Liver (tissue), 7 donors: ENCODE measurements at regions not wholly inside any gene's neighbourhood (a gene's known extent, or its start where the extent isn't known, plus 50 kb on each side); places are given as distances from the start of the nearest gene placed in this dataset.

Source experiments
- DNase-seq: peaks from one replicate; pipeline ENCODE4 v3.0.0-alpha.2; 2017; ENCODE audit warnings: low spot score
- H3K27ac ChIP-seq, 2 donors: one replicate each; pipeline ENCODE4 v1.7.0; 2013; ENCODE audit warnings: inconsistent platforms in 2 of 2, low read length in 2 of 2, control low read depth in 1 of 2, low read depth in 1 of 2, mild to moderate bottlenecking in 1 of 2
- H3K27me3 ChIP-seq, 4 donors: one replicate each; pipeline versions ENCODE4 v1.6.1 to v1.7.0; 2013; ENCODE audit warnings: low read length in 3 of 4, inconsistent platforms in 1 of 4, mild to moderate bottlenecking in 1 of 4, moderate library complexity in 1 of 4; ENCODE audit not compliant: control insufficient read depth in 4 of 4, insufficient read depth in 4 of 4
- H3K36me3 ChIP-seq, 4 donors: one replicate each; pipeline versions ENCODE4 v1.6.1 to v1.7.0; 2013; ENCODE audit warnings: low read length in 3 of 4, mild to moderate bottlenecking in 3 of 4, low read depth in 1 of 4, moderate library complexity in 1 of 4; ENCODE audit not compliant: control insufficient read depth in 4 of 4, insufficient read depth in 3 of 4
- H3K4me1 ChIP-seq, 4 donors: one replicate each; pipeline versions ENCODE4 v1.6.1 to v1.7.0; 2013; ENCODE audit warnings: low read length in 3 of 4, mild to moderate bottlenecking in 3 of 4, moderate library complexity in 1 of 4; ENCODE audit not compliant: control insufficient read depth in 4 of 4, insufficient read depth in 4 of 4
- H3K4me3 ChIP-seq, 3 donors: one replicate each; pipeline versions ENCODE4 v1.6.1 to v1.7.0; 2013; ENCODE audit warnings: low read length in 3 of 3, control low read depth in 1 of 3, low read depth in 1 of 3, mild to moderate bottlenecking in 1 of 3
- H3K9ac ChIP-seq, 2 donors: one replicate each; pipeline ENCODE4 v1.7.0; 2013; ENCODE audit warnings: low read length in 2 of 2, mild to moderate bottlenecking in 2 of 2, moderate library complexity in 2 of 2, control low read depth in 1 of 2, low read depth in 1 of 2
- H3K9me3 ChIP-seq, 4 donors: one replicate each; pipeline versions ENCODE4 v1.6.1 to v1.7.0; 2013; ENCODE audit warnings: low read length in 3 of 4; ENCODE audit not compliant: control insufficient read depth in 4 of 4
- EGR1 ChIP-seq, 2 donors: IDR thresholded peaks; 2 replicates each; pipeline ENCODE4 v1.6.1; 2016 to 2018; ENCODE audit warnings: antibody characterized with exemption in 2 of 2, low read depth in 2 of 2
- FOXA1 ChIP-seq: IDR thresholded peaks from 2 replicates; pipeline ENCODE4 v1.6.1; 2016; ENCODE audit warnings: antibody characterized with exemption
- FOXA2 ChIP-seq: IDR thresholded peaks from 2 replicates; pipeline ENCODE4 v1.6.1; 2016; ENCODE audit warnings: antibody characterized with exemption
- GABPA ChIP-seq, 2 donors: IDR thresholded peaks in 1 of 2; conservative IDR thresholded peaks in 1 of 2; 2 replicates each; pipeline ENCODE4 v1.6.1; 2016; ENCODE audit warnings: antibody characterized with exemption in 2 of 2, mild to moderate bottlenecking in 1 of 2, moderate library complexity in 1 of 2
- HNF4A ChIP-seq, 2 donors: conservative IDR thresholded peaks; 2 replicates each; pipeline ENCODE4 v1.6.1; 2016; ENCODE audit warnings: antibody characterized with exemption in 2 of 2, mild to moderate bottlenecking in 2 of 2
- HNF4G ChIP-seq: IDR thresholded peaks from 2 replicates; pipeline ENCODE4 v1.6.1; 2016; ENCODE audit warnings: antibody characterized with exemption
- JUND ChIP-seq, 2 donors: IDR thresholded peaks; 2 replicates each; pipeline ENCODE4 v1.6.1; 2016; ENCODE audit warnings: antibody characterized with exemption in 2 of 2
- NR2F2 ChIP-seq: IDR thresholded peaks from 2 replicates; pipeline ENCODE4 v1.6.1; 2016; ENCODE audit warnings: antibody characterized with exemption
- RAD21 ChIP-seq, 2 donors: IDR thresholded peaks; 2 replicates each; pipeline ENCODE4 v1.6.1; 2016; ENCODE audit warnings: antibody characterized with exemption in 2 of 2, mild to moderate bottlenecking in 2 of 2
- REST ChIP-seq: IDR thresholded peaks from 2 replicates; pipeline ENCODE4 v1.6.1; 2016; ENCODE audit warnings: antibody characterized with exemption, mild to moderate bottlenecking
- RXRA ChIP-seq, 2 donors: IDR thresholded peaks; 2 replicates each; pipeline ENCODE4 v1.6.1; 2017 to 2018; ENCODE audit warnings: antibody characterized with exemption in 2 of 2, mild to moderate bottlenecking in 1 of 2
- SP1 ChIP-seq: IDR thresholded peaks from 2 replicates; pipeline ENCODE4 v1.6.1; 2018; ENCODE audit warnings: antibody characterized with exemption, mild to moderate bottlenecking
- TAF1 ChIP-seq: conservative IDR thresholded peaks from 2 replicates; pipeline ENCODE4 v1.6.1; 2016; ENCODE audit warnings: antibody characterized with exemption, mild to moderate bottlenecking
- YY1 ChIP-seq: IDR thresholded peaks from 2 replicates; pipeline ENCODE4 v1.6.1; 2016; ENCODE audit warnings: antibody characterized with exemption, mild to moderate bottlenecking
- ZBTB33 ChIP-seq: IDR thresholded peaks from 2 replicates; pipeline ENCODE4 v1.6.1; 2016; ENCODE audit warnings: antibody characterized with exemption
- TF ChIP-seq, protein P1 (sequence below): IDR thresholded peaks from 2 replicates; pipeline ENCODE4 v1.6.1; 2016; ENCODE audit warnings: antibody characterized with exemption
- TF ChIP-seq, protein P2 (sequence below): fragments of 150-350 bp; IDR thresholded peaks from 2 replicates; pipeline ENCODE4 v1.5.1; 2017; ENCODE audit warnings: improper control_type of control experiment, low read depth, low read length; ENCODE audit not compliant: missing input control
- TF ChIP-seq, protein P3 (sequence below): IDR thresholded peaks from 2 replicates; pipeline ENCODE4 v1.6.1; 2016; ENCODE audit warnings: antibody characterized with exemption
- donor health status: healthy.
- donor health status: healthy.
- donor health status: healthy.
- donor health status: healthy.

DNA sequence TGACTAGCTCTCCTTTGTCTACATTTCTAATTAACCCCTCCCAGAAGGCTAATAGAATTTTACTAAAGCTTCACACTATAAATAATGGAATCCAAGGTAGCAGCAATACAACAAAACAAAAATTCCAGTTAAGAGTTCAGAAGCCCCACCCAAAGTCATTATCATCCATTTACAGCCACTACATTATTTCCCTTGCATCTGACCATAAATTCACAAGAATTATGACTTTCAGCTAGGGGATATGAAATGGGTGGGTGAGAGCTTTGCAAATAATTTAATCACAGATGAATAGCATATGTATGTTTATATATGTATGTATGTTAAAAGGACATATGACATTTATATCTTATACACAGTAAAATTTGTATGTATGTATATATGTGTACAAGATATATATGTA is 65.3 kb upstream of the PTGDR start:
- H3K4me1 ChIP-seq: no peaks in the 10 kb centered on the region
- no peak overlapping the region for H3K4me3 ChIP-seq
- no peak overlapping the region for H3K9ac ChIP-seq
- H3K27me3 ChIP-seq: no peaks in the 10 kb centered on the region
- H3K36me3 ChIP-seq: no peaks in the 10 kb centered on the region
- no peak overlapping the region for H3K27ac ChIP-seq
- no peaks in the 10 kb centered on the region for H3K9me3 ChIP-seq
- no peak for TF ChIP-seq EGR1 (IDR thresholded peaks at IDR 0.05; ENCODE audit: low read depth in 2 of 2)
- TF ChIP-seq RXRA (IDR thresholded peaks at IDR 0.05): no peak
- TF ChIP-seq RAD21 (IDR thresholded peaks at IDR 0.05): no peak
- TF ChIP-seq ZBTB33: no peak
- TF ChIP-seq, protein P1, sequence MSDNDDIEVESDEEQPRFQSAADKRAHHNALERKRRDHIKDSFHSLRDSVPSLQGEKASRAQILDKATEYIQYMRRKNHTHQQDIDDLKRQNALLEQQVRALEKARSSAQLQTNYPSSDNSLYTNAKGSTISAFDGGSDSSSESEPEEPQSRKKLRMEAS: no peak
- no peak for TF ChIP-seq JUND (IDR thresholded peaks at IDR 0.05)
- no peak for TF ChIP-seq FOXA2
- TF ChIP-seq HNF4A (conservative IDR thresholded peaks at IDR 0.05): no peak
- no peak for TF ChIP-seq SP1
- no peak for TF ChIP-seq YY1
- no peak for TF ChIP-seq HNF4G
- no peak for TF ChIP-seq GABPA (IDR thresholded peaks at IDR 0.05 in 1 of 2, conservative IDR thresholded peaks at IDR 0.05 in 1 of 2)
- TF ChIP-seq, protein P2, sequence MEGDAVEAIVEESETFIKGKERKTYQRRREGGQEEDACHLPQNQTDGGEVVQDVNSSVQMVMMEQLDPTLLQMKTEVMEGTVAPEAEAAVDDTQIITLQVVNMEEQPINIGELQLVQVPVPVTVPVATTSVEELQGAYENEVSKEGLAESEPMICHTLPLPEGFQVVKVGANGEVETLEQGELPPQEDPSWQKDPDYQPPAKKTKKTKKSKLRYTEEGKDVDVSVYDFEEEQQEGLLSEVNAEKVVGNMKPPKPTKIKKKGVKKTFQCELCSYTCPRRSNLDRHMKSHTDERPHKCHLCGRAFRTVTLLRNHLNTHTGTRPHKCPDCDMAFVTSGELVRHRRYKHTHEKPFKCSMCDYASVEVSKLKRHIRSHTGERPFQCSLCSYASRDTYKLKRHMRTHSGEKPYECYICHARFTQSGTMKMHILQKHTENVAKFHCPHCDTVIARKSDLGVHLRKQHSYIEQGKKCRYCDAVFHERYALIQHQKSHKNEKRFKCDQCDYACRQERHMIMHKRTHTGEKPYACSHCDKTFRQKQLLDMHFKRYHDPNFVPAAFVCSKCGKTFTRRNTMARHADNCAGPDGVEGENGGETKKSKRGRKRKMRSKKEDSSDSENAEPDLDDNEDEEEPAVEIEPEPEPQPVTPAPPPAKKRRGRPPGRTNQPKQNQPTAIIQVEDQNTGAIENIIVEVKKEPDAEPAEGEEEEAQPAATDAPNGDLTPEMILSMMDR: no peak
- TF ChIP-seq TAF1: no peak
- TF ChIP-seq, protein P3, sequence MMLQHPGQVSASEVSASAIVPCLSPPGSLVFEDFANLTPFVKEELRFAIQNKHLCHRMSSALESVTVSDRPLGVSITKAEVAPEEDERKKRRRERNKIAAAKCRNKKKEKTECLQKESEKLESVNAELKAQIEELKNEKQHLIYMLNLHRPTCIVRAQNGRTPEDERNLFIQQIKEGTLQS: no peak
- no peak for TF ChIP-seq NR2F2
- TF ChIP-seq REST: no peak
- TF ChIP-seq FOXA1: no peak
- DNase-seq: no peak
